NCI-H2029 treated with DMSO at 0.1 percent for 48 hours (cell line): ENCODE measurements at regions not wholly inside any gene's neighbourhood (a gene's known extent, or its start where the extent isn't known, plus 50 kb on each side); places are given as distances from the start of the nearest gene placed in this dataset.

Source experiments
- DNase-seq: peaks from one replicate; lab custom pipeline; 2025; lab: John Stamatoyannopoulos, UW

GRCh38 chr10:78320506-78320905, 286.8 kb downstream of the RPS24 start:
- no peak for DNase-seq

GRCh38 chr10:78321000-78321399, 287.3 kb downstream of the RPS24 start:
- no peak for DNase-seq

- DNase-seq, result no peak
Observed at GRCh38 chr10:78321500-78321899, 287.8 kb downstream of the RPS24 start.

- no peak for DNase-seq
Observed at GRCh38 chr10:78326372-78326771, 292.7 kb downstream of the RPS24 start.

- no peak for DNase-seq
Observed at GRCh38 chr10:78327778-78328591, 294.3 kb downstream of the RPS24 start.

- DNase-seq, result no peak
Observed at GRCh38 chr10:78328592-78329404, 295.1 kb downstream of the RPS24 start.

- DNase-seq, result no peak
Observed at GRCh38 chr10:78330884-78331283, 297.2 kb downstream of the RPS24 start.

GRCh38 chr10:78331391-78331922, 297.8 kb downstream of the RPS24 start:
- DNase-seq, result no peak

GRCh38 chr10:78332012-78332411, 298.3 kb downstream of the RPS24 start:
- DNase-seq, result no peak

- no peak for DNase-seq
Observed at GRCh38 chr10:78332657-78333056, 299.0 kb downstream of the RPS24 start.

GRCh38 chr10:78333362-78334143, 299.9 kb downstream of the RPS24 start:
- no peak for DNase-seq

GRCh38 chr10:78335371-78335690, 301.7 kb downstream of the RPS24 start:
- no peak for DNase-seq

GRCh38 chr10:78335691-78336401, 302.2 kb downstream of the RPS24 start:
- DNase-seq, result no peak

- DNase-seq, result no peak
Observed at GRCh38 chr10:78336402-78336791, 302.7 kb downstream of the RPS24 start.

- no peak for DNase-seq
Observed at GRCh38 chr10:78337016-78337415, 303.4 kb downstream of the RPS24 start.

GRCh38 chr10:78337646-78338391, 304.2 kb downstream of the RPS24 start:
- DNase-seq, result no peak

GRCh38 chr10:78338717-78339116, 305.1 kb downstream of the RPS24 start:
- no peak for DNase-seq

- DNase-seq, result no peak
Observed at GRCh38 chr10:78339251-78339650, 305.6 kb downstream of the RPS24 start.

GRCh38 chr10:78341953-78342614, 308.4 kb downstream of the RPS24 start:
- no peak for DNase-seq
